B cell (primary cell): ENCODE measurements at regions not wholly inside any gene's neighbourhood (a gene's known extent, or its start where the extent isn't known, plus 50 kb on each side); places are given as distances from the start of the nearest gene placed in this dataset.
"Not testable (repeated sequence)": the region's sequence is repeated elsewhere in the genome, so short reads cannot be mapped to it uniquely, and the experiment has no call there.

Experiments used
- CTCF ChIP-seq: fragments of 200-600 bp; IDR thresholded peaks from one replicate; pipeline ENCODE4 v1.8.0; 2022; ENCODE audit warnings: antibody characterized with exemption, mild to moderate bottlenecking
- EZH2 ChIP-seq: IDR thresholded peaks from 2 replicates; pipeline ENCODE4 v1.6.1; 2012; ENCODE audit warnings: borderline replicate concordance, low read depth, mild to moderate bottlenecking, moderate library complexity, low read length; ENCODE audit not compliant: insufficient read depth, poor library complexity, severe bottlenecking

- not testable (repeated sequence) for TF ChIP-seq CTCF, EZH2
Measured at GRCh38 chr1:99553819-99554218, 92.1 kb upstream of the PALMD start.
